ENCODE measurements at regions not wholly inside any gene's neighbourhood (a gene's known extent, or its start where the extent isn't known, plus 50 kb on each side); places are given as distances from the start of the nearest gene placed in this dataset.

DNA sequence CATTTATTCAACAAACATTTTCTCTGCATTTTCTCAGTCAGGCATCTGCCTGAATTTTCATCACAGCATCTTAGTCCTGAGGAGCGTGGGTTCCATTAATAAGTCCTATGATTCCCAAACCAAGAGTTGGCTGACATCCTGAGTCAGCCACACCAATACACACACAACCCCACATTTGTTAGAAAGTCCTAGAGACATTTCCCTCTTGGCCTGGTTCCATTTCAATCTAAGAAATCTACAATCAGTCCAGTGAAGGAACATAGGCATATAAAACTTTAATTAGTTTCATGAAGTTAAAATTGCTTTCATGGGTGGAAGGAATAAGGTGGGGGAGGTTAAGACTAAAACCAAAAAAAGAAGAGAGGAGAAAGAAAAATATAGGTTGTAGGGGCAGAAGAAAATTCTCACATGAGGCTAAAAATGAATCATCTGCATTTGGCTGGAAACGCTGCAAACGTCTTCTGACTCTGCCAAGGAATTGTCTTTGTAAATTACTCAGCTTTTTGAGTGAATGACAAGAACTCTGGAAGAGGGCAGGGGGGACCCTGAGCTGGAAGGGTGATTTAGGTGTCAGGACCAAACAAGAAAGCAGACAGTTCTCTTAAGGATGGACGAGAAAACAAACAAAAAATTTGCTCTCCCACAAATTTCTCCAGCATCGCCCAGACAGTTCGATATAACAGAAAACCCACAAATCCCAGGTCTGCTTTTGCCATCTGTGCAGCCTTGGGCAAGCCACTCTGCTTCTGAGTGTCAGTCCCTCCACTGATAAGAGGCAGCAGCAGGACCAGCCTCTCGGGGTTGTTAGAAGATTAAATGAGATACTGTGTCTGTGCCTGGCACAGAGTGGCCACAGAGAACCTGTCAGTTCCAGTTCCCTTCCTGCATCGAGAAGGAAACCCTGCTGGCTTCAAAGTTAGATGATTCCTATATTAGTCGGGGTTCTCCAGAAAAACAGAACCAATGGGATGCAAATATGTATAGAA, 289.7 kb downstream of the CDK5RAP2 start:
- Histone ChIP-seq H3K36me3 (ENCODE audit: control insufficient read depth, insufficient read depth, low read length) (no peaks in the 10 kb centered on the region), H3K4me1 (no peaks in the 10 kb centered on the region), H3K4me3 (ENCODE audit: low read depth, low read length) (no peak overlapping the region), H3K9me3 (no peaks in the 10 kb centered on the region), H3K27me3 (replicated peaks; ENCODE audit: control insufficient read depth, insufficient read depth, low read length) (no peaks in the 10 kb centered on the region)
- no TSS peak for BruUV-seq (replicated peaks)
- Mint-ChIP-seq H3K9me3 (ENCODE audit: unreplicated experiment) (no peaks in the 10 kb centered on the region), H3K4me3 (ENCODE audit: unreplicated experiment) (no peak overlapping the region), H3K4me1 (ENCODE audit: low read depth, unreplicated experiment) (no peaks in the 10 kb centered on the region), H3K27ac (ENCODE audit: unreplicated experiment) (no peak overlapping the region), H3K36me3 (ENCODE audit: insufficient read depth, unreplicated experiment) (no peaks in the 10 kb centered on the region), H3K27me3 (ENCODE audit: insufficient read depth, unreplicated experiment) (peaks cover 4% of the 10 kb centered on the region)
- TF ChIP-seq, protein P1, sequence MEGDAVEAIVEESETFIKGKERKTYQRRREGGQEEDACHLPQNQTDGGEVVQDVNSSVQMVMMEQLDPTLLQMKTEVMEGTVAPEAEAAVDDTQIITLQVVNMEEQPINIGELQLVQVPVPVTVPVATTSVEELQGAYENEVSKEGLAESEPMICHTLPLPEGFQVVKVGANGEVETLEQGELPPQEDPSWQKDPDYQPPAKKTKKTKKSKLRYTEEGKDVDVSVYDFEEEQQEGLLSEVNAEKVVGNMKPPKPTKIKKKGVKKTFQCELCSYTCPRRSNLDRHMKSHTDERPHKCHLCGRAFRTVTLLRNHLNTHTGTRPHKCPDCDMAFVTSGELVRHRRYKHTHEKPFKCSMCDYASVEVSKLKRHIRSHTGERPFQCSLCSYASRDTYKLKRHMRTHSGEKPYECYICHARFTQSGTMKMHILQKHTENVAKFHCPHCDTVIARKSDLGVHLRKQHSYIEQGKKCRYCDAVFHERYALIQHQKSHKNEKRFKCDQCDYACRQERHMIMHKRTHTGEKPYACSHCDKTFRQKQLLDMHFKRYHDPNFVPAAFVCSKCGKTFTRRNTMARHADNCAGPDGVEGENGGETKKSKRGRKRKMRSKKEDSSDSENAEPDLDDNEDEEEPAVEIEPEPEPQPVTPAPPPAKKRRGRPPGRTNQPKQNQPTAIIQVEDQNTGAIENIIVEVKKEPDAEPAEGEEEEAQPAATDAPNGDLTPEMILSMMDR (IDR thresholded peaks at IDR 0.05; ENCODE audit: insufficient read depth in 1 of 2, low read depth in 1 of 2, low read length in 1 of 2, severe bottlenecking in 1 of 2, unreplicated experiment in 1 of 2) = no peak
- POLR2A ChIA-PET = no interaction called here
- intact Hi-C loops (cut with micrococcal nuclease; ENCODE audit: unreplicated experiment) = no loop called here
- CTCF ChIA-PET = no interaction called here
- DNase-seq = no peak

DNA sequence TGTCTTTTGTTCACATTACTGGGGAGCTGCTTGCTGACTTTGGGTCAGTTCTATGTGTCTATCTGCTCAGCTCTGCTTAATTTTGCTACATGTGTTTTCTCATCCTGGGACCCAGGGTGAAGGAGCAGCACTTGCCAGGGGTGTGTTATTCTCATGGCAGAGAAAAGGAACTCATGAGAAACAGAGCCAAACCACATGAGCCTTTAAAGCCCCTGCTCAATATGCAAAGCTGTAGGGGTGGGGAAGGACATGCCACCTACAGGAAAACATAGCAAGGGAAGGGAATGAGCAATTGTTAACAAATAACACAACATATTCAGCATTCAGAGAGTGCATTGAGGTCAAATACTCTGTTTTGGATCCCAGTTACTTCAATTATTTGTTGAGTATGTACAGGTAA, 290.9 kb downstream of the CDK5RAP2 start:
- Mint-ChIP-seq H3K4me1 (ENCODE audit: low read depth, unreplicated experiment) (no peaks in the 10 kb centered on the region), H3K4me3 (ENCODE audit: unreplicated experiment) (no peak overlapping the region), H3K27me3 (ENCODE audit: insufficient read depth, unreplicated experiment) (peaks cover 11% of the 10 kb centered on the region), H3K27ac (ENCODE audit: unreplicated experiment) (no peak overlapping the region), H3K9me3 (ENCODE audit: unreplicated experiment) (no peaks in the 10 kb centered on the region), H3K36me3 (ENCODE audit: insufficient read depth, unreplicated experiment) (no peaks in the 10 kb centered on the region)
- ChIA-PET POLR2A (no interaction called here), CTCF (no interaction called here)
- no peaks in the 10 kb centered on the region for H3K36me3 ChIP-seq (ENCODE audit: control insufficient read depth, insufficient read depth, low read length)
- no peaks in the 10 kb centered on the region for H3K27me3 ChIP-seq (replicated peaks; ENCODE audit: control insufficient read depth, insufficient read depth, low read length)
- BruUV-seq (replicated peaks) = no TSS peak
- H3K4me1 ChIP-seq = no peaks in the 10 kb centered on the region
- DNase-seq = no peak
- no peak overlapping the region for H3K4me3 ChIP-seq (ENCODE audit: low read depth, low read length)
- no peaks in the 10 kb centered on the region for H3K9me3 ChIP-seq
- TF ChIP-seq, protein P1 (IDR thresholded peaks at IDR 0.05; ENCODE audit: insufficient read depth in 1 of 2, low read depth in 1 of 2, low read length in 1 of 2, severe bottlenecking in 1 of 2, unreplicated experiment in 1 of 2) = no peak
- intact Hi-C loops (cut with micrococcal nuclease; ENCODE audit: unreplicated experiment) = no loop called here

DNA sequence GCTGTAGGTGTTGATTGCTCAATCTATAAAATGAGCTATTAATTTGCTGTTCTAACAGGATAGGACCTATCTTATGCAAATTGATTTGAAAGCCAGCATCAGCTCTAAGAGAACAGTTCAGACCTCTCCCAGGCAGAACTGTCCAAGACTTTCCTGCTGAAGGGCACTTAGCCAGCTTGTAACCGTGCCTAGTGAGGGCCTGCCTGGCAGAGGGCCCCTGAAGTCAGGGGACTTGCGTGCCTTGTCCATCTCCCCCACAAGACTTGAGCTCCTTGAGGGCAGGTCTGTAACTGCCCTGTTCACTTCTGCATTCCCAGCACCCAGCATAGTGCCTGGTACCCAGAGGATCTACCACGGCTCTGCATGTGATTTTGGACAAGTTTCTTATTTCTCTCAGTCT, 293.4 kb downstream of the CDK5RAP2 start:
- Mint-ChIP-seq H3K4me1 (ENCODE audit: low read depth, unreplicated experiment) (no peaks in the 10 kb centered on the region), H3K4me3 (ENCODE audit: unreplicated experiment) (no peak overlapping the region), H3K36me3 (ENCODE audit: insufficient read depth, unreplicated experiment) (no peaks in the 10 kb centered on the region), H3K27me3 (ENCODE audit: insufficient read depth, unreplicated experiment) (peaks cover 14% of the 10 kb centered on the region), H3K9me3 (ENCODE audit: unreplicated experiment) (no peaks in the 10 kb centered on the region), H3K27ac (ENCODE audit: unreplicated experiment) (no peak overlapping the region)
- ChIA-PET CTCF (no interaction called here), POLR2A (no interaction called here)
- Histone ChIP-seq H3K27me3 (replicated peaks; ENCODE audit: control insufficient read depth, insufficient read depth, low read length) (no peaks in the 10 kb centered on the region), H3K4me3 (ENCODE audit: low read depth, low read length) (no peak overlapping the region), H3K9me3 (no peaks in the 10 kb centered on the region), H3K36me3 (ENCODE audit: control insufficient read depth, insufficient read depth, low read length) (no peaks in the 10 kb centered on the region), H3K4me1 (no peaks in the 10 kb centered on the region)
- no peak for DNase-seq
- BruUV-seq (replicated peaks) = no TSS peak
- intact Hi-C loops (cut with micrococcal nuclease; ENCODE audit: unreplicated experiment) = no loop called here
- TF ChIP-seq, protein P1 (IDR thresholded peaks at IDR 0.05; ENCODE audit: insufficient read depth in 1 of 2, low read depth in 1 of 2, low read length in 1 of 2, severe bottlenecking in 1 of 2, unreplicated experiment in 1 of 2) = no peak
